ENCODE measurements at regions not wholly inside any gene's neighbourhood (a gene's known extent, or its start where the extent isn't known, plus 50 kb on each side); places are given as distances from the start of the nearest gene placed in this dataset.

- no peak for TF ChIP-seq CTCF (IDR thresholded peaks at IDR 0.05)
- no peak for TF ChIP-seq EP300 (IDR thresholded peaks at IDR 0.05)
These were observed 163.0 kb upstream of the TMTC4 start for GRCh38 chr13:100837631-100838030.
